GM19025 (cell line): ENCODE measurements at regions not wholly inside any gene's neighbourhood (a gene's known extent, or its start where the extent isn't known, plus 50 kb on each side); places are given as distances from the start of the nearest gene placed in this dataset.
"Not testable (repeated sequence)": the region's sequence is repeated elsewhere in the genome, so short reads cannot be mapped to it uniquely, and the experiment has no call there.

Source experiments
- ATAC-seq: cut with Tn5 transposase; IDR thresholded peaks from one replicate; pipeline ENCODE4 v1.9.1; 2021; ENCODE audit warnings: mild to moderate bottlenecking, low read depth, moderate library complexity; ENCODE audit not compliant: unreplicated experiment

DNA sequence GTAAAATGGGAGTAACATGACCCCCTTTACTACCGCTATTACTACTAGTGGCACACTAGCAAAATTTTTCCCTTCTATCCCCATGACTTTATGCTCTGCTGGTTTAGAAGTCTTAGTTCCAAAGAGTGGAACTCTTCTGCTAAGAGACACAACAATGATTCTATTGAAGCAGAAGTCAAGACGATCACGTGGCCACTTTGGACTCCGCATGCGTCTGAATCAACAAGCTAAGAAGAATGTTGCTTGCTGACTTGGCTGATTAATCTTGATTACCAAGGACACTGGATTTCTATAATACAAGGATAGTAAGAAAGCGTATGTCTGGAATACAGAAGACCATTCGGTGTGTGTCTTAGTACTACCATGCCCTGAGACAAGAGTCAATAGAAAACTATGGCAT lies 244.7 kb upstream of the BTBD3 start:
- no peak for ATAC-seq

DNA sequence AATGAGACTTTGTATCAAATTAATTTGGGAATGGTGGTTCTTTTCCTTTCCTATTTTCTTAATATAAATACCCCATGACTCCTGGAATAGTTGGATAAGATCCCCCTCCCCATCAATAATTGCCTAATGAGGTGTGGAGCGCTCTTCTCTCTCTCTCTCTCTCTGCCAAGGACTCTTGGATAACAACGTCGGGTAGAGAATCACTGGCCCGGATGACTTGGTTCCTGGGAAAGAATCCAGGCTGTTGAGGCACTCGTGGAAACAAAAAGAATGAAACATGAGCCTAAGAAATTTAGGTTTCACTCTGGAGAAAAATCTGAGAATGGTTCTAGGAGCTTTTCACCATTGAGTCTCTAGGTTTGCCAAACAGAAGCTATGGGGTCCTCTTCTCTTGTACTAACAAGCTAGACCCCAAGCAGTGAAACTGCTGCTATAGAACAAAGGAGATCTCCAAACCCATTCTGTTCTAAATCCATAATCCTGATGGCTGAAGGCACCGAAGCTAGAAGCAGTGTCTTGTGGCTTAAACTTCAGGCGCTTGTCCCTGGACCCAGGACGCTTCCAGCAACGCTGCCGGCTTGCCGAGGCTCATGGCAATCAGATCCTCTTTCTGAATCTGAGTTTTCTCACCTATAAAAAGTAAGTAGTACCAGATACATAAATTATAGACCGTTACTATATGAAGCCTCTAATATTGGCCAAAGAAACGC lies 241.6 kb upstream of the BTBD3 start:
- ATAC-seq = no peak

DNA sequence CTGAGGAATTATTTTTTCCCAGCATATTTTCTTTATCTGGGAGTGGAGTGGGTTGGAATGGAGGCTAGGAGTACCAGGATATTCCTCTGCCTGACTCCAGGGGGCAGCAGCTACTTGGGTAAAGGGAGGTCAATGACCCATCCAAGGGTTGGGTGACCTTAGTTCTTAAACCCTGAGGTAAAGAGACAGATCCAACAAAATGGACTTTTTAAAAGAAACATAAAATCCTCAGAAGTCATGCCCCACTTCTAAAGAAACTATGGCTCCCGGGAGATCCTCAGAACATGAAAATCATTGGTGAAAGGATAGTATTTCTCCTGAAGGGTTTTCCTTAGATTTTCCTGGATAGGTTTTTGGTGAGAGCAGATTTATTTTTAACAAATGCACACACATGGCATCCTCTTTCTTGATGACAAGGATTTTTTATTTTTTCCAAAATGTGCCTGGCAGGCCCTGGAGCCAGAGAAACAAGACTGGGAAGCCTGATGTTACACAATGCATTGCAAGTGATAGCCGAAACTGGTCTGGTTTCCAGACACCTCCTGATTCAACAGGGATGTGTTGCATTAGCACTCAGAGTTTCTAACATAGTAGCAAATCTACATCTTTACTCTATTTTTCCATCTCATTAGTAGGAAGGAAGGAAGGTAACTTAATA lies 240.9 kb upstream of the BTBD3 start:
- no peak for ATAC-seq

DNA sequence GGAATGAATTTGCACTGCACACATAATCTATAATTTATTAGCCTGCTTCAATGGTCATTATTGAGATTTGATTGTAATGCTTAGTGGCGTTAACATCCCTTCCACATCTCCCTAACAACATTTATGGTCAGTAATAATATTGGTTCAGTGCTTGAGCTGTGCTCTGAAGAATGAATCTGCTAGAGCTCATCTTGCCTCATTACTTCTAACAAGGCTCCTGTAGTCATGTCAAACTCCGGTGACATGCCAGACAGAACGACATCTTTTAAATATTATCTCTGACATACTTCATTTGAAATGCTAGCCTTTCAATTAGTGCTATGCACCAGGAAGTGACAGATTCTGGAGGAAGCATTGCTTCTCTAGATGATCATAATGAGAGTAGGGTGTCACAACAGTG lies 240.3 kb upstream of the BTBD3 start:
- no peak for ATAC-seq

DNA sequence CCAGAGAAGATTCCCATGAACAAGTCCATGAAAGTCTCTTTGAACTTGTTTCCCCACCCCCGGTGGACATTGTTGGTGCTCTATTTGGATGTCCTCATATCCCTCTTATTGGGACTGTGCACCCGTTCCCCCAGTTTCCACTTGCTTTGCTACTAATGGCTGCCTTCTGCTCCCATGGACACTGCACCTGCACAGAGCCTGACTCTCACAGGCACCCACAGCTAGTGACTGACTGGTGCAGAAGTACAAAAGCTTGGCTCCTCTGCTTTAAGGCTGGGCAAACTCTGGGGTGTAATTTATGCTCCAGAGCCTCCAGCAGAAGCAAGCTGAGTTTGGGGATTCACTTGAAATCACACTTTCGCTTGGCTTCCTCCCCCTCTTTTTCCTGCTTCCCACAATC lies 239.9 kb upstream of the BTBD3 start:
- no peak for ATAC-seq

DNA sequence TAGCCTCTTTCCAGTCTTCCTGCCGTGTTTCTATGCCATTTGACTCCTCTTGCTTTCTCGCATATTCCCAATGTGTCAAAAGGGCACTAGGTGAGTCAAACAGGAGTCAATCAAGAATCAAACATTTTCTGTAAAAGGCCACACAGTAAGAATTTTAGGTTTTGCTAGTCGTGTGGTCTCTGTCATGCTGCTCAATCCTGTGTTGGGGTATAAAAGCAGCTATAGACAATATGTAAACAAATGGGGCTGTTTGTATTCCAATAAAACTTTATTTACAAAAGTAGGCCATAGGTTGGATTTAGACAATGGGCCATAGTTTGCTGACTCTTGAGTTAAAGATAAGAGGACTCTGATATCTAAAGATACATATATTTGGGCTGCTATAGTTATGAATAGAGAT lies 235.4 kb upstream of the BTBD3 start:
- ATAC-seq = no peak

DNA sequence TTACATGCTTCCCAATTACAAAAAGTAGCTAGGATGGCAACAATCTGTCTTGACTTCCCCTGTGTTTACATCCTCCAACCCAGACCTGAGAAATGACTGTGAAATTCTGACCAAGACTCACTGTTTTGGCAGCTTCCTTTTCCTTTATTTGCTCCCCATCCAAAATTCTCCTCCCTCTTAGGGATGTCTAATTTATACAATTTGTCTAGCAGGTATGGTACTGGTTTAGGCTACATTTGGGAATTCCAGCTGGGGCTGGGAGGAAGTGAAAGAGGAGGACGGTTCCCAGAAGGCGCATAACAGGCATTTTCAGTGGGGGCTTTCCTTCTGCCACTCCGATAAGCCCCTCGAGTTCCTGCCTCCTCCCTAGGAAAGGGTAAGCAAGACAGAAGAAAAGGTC lies 231.5 kb upstream of the BTBD3 start:
- no peak for ATAC-seq

DNA sequence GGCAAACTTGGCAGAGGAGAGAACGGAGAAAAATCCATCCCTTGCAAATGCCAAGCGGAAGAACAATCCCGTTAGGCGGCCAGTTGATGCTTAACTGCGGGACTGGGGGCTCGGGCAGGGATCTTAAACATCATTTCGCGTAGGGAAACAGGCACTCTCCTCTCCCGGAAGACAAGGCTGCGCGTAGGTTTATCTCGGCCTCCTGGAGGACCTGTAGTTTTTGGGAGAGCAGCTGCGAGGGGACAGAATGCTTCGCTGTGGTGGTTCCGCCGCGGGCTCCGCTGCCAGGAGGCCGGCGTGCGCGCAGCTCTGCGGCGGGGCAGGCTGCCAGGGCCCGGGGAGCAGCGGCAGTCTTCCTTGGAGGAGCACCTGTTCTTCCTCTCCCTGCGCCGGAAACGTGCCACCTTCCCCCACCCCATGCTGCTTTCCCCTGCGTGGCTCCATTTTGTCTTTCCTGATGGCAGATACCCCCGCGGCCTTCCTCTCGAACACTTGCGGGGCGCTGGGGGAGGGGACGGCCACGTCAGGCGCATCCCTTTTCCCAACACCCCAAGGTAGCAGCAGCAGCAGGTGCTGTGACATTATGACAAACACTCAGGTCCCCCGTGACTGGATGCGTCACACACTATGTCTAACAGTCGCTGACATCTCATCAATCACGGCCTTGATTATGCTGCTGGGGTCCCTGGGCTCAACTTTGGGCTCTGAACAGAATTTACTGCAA lies 230.7 kb upstream of the BTBD3 start:
- no peak for ATAC-seq

DNA sequence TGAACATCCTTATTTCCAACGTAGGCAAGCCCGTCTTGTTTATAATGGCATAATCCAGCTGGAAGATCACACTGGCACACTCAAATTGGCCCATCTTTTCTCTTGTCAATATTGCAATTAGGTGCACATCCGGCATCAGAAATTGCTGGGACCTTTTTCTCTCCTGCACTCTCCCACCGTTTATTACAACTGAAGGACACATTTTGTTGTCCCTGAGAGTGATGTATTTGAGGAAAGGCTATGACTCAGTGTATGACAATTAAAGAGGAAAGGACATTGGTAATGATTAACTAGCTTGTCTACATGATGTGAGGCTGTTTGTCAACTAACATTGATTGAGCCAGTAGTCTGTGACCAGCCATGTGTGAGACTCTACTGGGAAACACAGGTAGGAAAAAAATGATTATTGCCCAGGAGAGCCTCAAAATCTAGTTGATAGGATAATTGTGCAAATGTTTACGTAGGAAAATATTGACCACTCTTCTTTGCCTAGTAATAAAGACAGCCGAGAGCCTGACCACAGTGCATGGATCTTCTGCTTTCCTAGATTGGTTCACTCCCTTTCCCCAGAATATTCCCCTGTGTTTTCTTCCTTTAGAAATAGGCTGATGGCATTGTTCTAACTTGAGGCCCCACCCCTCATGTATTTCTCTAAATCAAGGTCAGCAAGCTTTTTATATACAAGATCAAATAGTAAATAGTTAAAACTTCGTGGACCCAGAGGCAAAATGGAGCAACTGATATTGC lies 230.0 kb upstream of the BTBD3 start:
- no peak for ATAC-seq

DNA sequence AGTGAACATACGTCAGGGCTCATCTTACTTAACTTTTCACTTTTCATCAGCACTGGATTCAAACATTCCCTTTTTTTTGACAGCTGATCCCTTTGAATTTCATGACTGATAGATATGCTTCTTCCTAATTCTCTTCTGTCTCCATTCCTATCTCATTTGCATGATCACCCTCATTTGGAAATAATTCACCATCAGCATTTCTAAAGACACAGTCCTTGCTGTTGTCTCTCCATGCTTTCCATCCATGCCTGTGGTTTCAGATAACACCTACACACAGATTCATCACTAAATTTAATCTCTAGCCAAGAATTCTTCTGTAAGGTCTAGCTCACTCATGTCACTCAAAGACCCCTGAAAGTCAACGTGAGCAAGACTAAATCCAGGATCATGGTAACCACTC lies 228.4 kb upstream of the BTBD3 start:
- no peak for ATAC-seq

DNA sequence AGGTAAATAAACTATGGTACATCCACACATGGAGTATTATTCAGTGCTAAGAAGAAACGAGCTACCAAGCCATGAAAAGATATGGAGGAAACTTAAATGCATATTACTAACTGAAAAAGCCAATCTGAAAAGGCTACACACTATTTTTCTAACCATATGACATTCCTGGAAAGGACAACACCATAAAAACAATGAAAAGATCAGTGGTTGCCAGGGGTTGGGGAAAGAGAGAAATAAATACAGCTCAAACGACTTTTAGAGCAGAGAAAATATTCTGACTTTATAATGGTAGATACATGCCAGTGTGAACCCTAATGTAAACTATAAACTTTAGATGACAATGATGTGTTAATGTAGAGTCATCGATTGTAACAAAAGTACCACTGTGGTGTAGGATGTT lies 225.9 kb upstream of the BTBD3 start:
- no peak for ATAC-seq

DNA sequence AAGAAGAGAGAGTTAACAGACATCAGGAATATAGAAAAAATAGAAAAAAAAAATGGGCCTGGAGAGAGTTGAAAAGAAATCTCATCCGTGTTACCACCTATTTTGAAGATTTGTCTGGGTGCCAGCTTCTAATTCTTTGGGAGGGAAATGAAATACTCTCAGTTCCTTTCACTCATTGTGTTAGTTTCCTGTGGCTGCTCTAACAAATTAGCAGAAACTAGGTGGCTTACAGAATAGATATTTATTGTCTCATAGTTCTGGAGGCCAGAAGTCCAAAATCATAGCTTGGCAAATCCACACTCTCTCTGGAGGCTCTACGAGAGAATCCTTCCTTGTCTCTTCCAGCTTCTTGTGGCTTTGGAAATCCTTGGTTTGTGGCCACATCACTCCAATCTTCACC lies 225.1 kb upstream of the BTBD3 start:
- ATAC-seq = no peak

DNA sequence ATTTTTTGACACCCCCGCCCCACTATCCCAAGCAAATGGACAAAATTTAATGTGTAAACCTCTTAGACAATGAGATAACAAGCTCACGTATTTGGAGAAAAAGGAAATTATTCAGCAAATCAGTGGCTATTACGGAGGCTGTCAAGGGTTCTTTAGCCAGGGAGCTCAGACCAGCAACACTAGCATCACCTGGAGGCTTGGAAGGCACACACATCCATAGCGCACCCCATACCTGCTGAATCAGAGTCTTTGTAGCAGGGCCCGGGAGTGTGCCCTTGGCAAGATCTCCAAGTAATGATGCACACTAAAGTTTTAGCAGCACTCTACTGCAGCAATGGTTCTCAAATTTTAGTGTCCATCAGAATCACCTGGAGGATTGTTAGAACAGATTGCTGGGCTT lies 223.2 kb upstream of the BTBD3 start:
- no peak for ATAC-seq

DNA sequence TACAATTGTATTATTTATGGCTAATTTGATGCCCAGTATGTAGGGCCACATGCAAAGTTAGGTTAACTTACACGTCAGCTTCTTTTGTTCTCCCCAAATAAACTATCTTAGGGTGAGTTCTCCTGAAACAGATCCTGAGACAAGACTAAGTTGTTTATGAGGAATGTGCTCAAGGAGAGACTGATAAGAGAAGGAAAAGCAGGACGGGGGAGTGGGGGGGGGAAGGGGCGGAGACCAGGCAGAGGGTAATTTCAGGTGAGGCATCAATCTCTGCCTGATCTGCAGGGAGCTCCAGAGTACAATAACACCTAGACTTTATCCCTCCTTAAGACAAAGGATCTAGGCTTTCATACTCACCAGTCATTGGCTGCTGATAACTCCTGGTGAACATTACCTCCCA lies 220.6 kb upstream of the BTBD3 start:
- no peak for ATAC-seq

DNA sequence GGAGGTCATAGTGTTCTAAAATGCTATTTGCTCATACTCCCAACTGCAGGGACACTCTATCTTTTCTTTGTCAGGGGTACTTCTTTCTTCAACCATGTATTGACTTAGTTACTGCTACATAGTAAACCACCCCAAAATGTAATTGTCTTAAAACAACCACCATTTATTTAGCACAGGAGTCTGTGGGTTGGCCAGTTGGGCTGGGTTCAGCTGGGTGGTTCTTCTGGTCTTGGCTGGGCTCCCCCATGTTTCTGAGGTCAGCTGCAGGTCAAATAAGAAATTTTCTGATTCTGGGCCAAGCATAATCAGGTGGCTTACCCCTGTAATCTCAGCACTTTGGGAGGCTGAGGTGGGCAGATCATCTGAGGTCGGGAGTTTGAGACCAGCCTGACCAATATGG lies 220.0 kb upstream of the BTBD3 start:
- ATAC-seq = no peak

DNA sequence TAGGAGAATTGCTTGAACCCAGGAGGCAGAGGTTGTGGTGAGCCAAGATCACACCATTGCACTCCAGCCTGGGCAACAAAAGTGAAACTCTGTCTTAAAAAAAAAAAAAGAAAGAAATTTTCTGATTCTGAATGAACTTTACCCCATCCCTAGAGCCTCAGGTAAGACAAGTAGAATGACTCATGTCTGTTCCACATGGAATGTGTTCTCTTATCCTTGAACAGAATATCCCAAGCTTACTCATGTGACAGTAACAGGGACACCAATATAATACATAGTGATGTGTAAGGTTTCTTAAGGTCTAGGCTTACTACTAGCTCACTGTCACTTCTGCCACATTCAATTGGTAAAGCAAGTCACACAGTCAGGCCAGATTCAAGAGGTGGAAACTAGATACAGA lies 219.6 kb upstream of the BTBD3 start:
- ATAC-seq = no peak

DNA sequence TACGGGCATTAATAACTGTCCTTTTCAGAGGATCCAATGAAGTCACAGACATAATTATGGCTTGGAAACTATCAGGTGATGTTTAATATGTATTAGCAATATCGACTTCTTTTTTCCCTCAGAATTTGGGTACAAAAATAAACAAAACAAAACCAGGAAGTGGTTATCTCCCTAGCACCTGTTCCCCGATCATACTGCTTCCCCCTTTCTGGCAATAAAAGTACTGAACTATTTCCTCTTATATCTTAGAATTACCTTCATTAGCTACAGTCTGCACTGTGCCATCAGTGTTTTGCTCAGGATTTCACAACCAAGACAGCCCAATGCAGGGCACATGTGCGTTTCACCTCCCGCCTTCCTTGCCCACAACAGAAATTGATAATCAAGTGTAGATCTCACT lies 216.9 kb upstream of the BTBD3 start:
- ATAC-seq = no peak

DNA sequence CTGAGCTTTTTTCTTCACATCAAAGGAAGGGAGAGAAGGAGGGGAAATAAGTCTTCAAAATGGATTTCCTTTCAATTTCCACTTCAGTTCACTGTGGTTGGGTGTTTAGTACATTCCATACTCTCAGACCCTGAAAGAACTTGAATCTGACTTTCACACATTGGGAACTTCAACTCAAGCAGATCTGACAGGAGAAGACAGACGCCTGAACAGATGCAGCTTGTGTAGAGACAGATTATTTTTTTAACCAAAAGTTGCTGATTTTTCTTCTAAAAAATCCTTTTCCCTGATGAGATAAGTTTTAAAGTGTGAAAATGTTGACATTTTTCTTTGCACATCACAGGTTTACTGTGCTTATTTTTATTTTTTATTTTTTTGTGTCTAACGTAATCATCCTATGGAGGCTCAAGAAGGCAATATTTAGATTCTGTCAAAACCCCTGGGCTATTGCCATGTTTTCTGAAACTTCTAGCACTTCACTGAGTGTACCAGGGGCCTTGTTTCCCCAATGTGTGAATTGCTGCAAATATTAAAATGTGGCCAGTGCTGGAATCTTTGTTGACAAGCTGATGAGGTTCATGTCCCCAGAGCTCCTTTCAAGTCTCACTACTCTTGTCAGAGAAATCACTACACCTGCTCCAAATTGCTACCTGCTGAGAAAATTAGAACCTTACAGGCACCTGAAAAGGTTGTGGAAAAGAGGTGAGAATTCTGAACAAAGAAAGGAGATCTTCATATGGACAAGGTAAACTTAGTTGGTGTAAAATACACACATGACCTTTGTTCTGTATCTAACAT lies 214.8 kb upstream of the BTBD3 start:
- no peak for ATAC-seq

DNA sequence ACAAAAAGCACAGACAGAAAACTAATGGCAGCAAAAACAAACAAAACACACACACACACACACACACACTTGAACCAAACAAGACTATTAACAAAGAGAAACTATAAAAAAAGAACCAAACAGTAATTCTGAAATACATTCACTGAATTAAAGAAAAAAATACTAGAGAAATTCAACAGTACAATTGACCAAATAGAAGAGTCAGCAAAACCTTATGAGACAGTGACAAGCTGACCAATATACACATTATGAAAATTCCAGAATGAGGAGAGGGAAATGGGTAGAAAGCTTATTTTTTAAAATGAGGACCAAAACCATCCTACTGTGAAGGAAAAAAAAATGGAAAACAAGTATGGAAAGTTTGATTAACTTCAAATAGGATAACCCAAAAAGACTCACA lies 212.2 kb upstream of the BTBD3 start:
- no peak for ATAC-seq

DNA sequence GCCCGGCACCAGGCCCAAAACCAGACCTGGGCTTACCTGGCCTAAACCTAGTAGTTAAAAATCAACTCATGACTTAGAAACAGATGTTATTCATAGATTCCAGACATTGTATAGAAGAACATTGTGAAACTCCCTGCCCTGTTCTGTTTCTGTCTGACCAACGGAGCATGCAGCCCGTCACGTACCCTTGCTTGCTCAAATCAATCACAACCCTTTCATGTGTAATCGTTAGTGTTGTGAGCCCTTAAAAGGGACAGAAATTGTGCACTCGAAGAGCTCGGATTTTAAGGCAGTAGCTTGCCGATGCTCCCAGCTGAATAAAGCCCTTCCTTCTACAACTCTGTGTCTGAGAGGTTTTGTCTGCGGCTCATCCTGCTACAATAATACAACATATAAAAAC lies 209.5 kb upstream of the BTBD3 start:
- ATAC-seq = not testable (repeated sequence)
